Sigmoid colon (tissue), 6 donors: ENCODE measurements at regions not wholly inside any gene's neighbourhood (a gene's known extent, or its start where the extent isn't known, plus 50 kb on each side); places are given as distances from the start of the nearest gene placed in this dataset.

ENCODE experiments used
- DNase-seq: peaks from one replicate; pipeline ENCODE4 v3.0.0-alpha.2; 2019
- H3K27ac ChIP-seq, 4 donors: fragments of 200-600 bp; sonication (generic); one replicate each; pipeline ENCODE4 v1.5.1; 2016 to 2019; ENCODE audit warnings: mild to moderate bottlenecking in 1 of 4
- H3K27me3 ChIP-seq, 3 donors: fragments of 200-600 bp; sonication (generic); one replicate each; pipeline ENCODE4 v1.5.1; 2019; ENCODE audit warnings: mild to moderate bottlenecking in 1 of 3
- H3K36me3 ChIP-seq, 4 donors: fragments of 200-600 bp; sonication (generic); one replicate each; pipeline ENCODE4 v1.5.1; 2016 to 2019
- H3K4me1 ChIP-seq, 4 donors: fragments of 200-600 bp; sonication (generic); one replicate each; pipeline ENCODE4 v1.5.1; 2017 to 2019
- H3K4me3 ChIP-seq, 4 donors: fragments of 200-600 bp; sonication (generic); one replicate each; pipeline ENCODE4 v1.5.1; 2017 to 2019; ENCODE audit warnings: mild to moderate bottlenecking in 2 of 4, moderate library complexity in 1 of 4
- H3K9me3 ChIP-seq, 4 donors: fragments of 200-600 bp in 3 of 4; sonication (generic) in 3 of 4; one replicate each; pipeline versions ENCODE4 v1.5.1 to v1.6.1; 2013 to 2019
- EP300 ChIP-seq, 4 donors: sonication (generic); formaldehyde crosslinking; IDR thresholded peaks; one replicate each; pipeline ENCODE4 v1.6.1; 2017; ENCODE audit warnings: antibody characterized with exemption in 4 of 4
- POLR2A ChIP-seq, 2 donors: fragments of 450-650 bp; IDR thresholded peaks; one replicate each; pipeline ENCODE4 v1.6.1; 2016; ENCODE audit warnings: antibody characterized with exemption in 2 of 2, mild to moderate bottlenecking in 2 of 2, moderate library complexity in 2 of 2
- POLR2AphosphoS5 ChIP-seq, 4 donors: sonication (generic); formaldehyde crosslinking; IDR thresholded peaks; one replicate each; pipeline ENCODE4 v1.6.1; 2017; ENCODE audit warnings: antibody characterized with exemption in 4 of 4
- WGBS, 2 donors: extraction: QIAGEN DNeasy Blood & Tissue Kit; methylation state at CpG; one replicate each; pipeline ENCODE4 v1.1.7; 2013; 5-methylcytosine and 5-hydroxymethylcytosine counted together
- intact Hi-C: fragments of 100-400 bp; cut with DNase I; formaldehyde crosslinking; loops from one replicate; pipeline ENCODE4 v1.15.1; 2023
- TF ChIP-seq, protein P1 (sequence below), 4 experiments: fragments of 450-650 bp in 3 of 4; fragments of 200-600 bp in 1 of 4; IDR thresholded peaks; one replicate each; pipeline ENCODE4 v1.5.1; 2016 to 2019; ENCODE audit warnings: antibody characterized with exemption in 4 of 4, mild to moderate bottlenecking in 3 of 4, moderate library complexity in 2 of 4
- donor health status: healthy with polysubstance abuse.
- donor health status: healthy.

DNA sequence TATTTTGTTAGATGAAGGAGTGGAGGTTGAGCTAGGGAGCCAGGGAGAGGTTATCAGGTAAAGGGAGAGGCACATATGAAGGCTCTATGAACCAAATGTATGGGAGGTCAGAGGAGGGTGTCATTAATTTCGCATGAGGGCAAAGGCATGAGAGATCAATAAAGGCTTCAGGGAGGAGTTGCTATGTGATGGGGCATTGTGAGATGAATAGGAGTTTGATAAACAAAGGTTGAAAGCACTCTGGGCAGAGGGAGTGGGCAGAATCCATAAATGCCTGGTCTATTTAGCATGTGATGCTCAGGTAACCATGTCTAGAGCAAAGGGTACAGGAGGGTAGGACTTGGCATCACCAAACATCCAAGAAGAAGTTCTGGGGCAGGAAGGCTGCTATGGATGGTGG is 273.4 kb downstream of the HAUS1 start:
- DNase-seq = no peak

DNA sequence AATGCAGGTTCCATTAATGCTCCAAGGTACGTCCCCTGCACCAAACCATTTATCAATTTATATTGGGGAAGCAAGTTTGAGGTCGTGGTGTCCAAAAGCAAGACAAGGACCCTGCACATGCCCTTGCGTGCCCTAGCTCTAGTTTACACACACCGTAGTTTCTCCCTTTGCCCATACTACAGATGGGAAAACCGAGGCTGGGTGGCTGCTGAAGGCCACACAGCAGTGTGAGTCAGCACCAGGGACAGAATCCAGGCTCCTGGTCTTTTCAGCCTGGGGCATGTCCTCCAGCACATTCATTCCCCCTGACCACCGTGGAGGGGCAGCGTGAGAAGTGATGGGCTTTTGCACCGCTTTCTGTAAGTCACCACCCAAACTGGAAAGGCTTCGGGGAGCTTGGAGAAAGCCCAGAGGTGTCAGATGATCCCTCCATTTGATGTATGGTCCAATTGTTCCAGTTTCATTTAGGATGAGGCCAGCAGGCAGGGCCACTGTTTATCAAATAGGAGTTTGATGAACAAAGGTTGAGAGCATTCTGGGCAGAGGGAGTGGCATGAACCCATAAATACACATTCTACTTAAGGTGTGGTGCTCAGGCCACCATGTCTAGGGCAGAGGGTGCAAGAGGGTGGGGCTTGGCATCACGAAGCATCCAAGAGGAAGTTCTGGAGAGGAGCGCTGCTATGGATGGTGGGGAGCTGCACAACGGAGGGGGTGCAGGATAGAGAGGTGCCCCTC is 274.1 kb downstream of the HAUS1 start:
- Histone ChIP-seq H3K27ac (no peak overlapping the region), H3K4me1 (no peaks in the 10 kb centered on the region), H3K4me3 (no peak overlapping the region), H3K9me3 (no peaks in the 10 kb centered on the region), H3K36me3 (no peaks in the 10 kb centered on the region), H3K27me3 (no peaks in the 10 kb centered on the region)
- TF ChIP-seq POLR2A (IDR thresholded peaks at IDR 0.05) (no peak), POLR2AphosphoS5 (IDR thresholded peaks at IDR 0.05) (no peak), EP300 (IDR thresholded peaks at IDR 0.05) (no peak)
- TF ChIP-seq, protein P1, sequence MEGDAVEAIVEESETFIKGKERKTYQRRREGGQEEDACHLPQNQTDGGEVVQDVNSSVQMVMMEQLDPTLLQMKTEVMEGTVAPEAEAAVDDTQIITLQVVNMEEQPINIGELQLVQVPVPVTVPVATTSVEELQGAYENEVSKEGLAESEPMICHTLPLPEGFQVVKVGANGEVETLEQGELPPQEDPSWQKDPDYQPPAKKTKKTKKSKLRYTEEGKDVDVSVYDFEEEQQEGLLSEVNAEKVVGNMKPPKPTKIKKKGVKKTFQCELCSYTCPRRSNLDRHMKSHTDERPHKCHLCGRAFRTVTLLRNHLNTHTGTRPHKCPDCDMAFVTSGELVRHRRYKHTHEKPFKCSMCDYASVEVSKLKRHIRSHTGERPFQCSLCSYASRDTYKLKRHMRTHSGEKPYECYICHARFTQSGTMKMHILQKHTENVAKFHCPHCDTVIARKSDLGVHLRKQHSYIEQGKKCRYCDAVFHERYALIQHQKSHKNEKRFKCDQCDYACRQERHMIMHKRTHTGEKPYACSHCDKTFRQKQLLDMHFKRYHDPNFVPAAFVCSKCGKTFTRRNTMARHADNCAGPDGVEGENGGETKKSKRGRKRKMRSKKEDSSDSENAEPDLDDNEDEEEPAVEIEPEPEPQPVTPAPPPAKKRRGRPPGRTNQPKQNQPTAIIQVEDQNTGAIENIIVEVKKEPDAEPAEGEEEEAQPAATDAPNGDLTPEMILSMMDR (IDR thresholded peaks at IDR 0.05) = no peak
- WGBS, 2 donors = 67 to 78% methylated on average over 12 of the region's 12 CpGs
- no peak for DNase-seq
- intact Hi-C loops = no loop called here

More for the DNA sequence above, 273.4 kb downstream of the HAUS1 start:
- no peaks in the 10 kb centered on the region for H3K27me3 ChIP-seq
- H3K9me3 ChIP-seq = no peaks in the 10 kb centered on the region
- no peaks in the 10 kb centered on the region for H3K36me3 ChIP-seq
- intact Hi-C loops = no loop called here
- TF ChIP-seq, protein P1 (IDR thresholded peaks at IDR 0.05) = no peak
- TF ChIP-seq POLR2AphosphoS5 (IDR thresholded peaks at IDR 0.05) = no peak
- no peak for TF ChIP-seq EP300 (IDR thresholded peaks at IDR 0.05)
- TF ChIP-seq POLR2A (IDR thresholded peaks at IDR 0.05) = no peak
- H3K27ac ChIP-seq = no peak overlapping the region
- H3K4me1 ChIP-seq = no peaks in the 10 kb centered on the region
- 88 to 95% methylated on average over 1 of the region's 1 CpG for WGBS, 2 donors
- H3K4me3 ChIP-seq = no peak overlapping the region

DNA sequence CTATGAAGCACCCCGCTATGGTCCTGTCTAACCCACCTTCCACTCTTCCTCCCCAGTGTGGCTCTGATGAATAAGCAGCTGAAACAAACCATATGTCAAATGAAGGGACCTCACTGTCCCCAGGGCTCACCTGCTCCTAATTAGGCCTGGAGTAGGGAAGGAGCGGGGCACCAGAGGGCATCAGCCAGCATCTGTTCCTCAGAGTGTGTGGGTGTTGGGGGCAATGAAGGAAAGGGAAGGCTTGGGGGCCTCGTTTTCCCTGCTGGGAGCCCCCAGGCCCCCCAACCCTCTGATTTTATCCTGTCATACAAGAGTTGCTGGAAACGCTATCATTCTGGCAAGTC is 274.7 kb downstream of the HAUS1 start:
- Histone ChIP-seq H3K27ac (no peak overlapping the region), H3K4me1 (no peaks in the 10 kb centered on the region), H3K9me3 (no peaks in the 10 kb centered on the region), H3K4me3 (no peak overlapping the region), H3K36me3 (no peaks in the 10 kb centered on the region), H3K27me3 (no peaks in the 10 kb centered on the region)
- 72 to 91% methylated on average over 4 of the region's 4 CpGs for WGBS, 2 donors
- DNase-seq = no peak
- intact Hi-C loops = no loop called here
- TF ChIP-seq EP300 (IDR thresholded peaks at IDR 0.05) (no peak), POLR2A (IDR thresholded peaks at IDR 0.05) (no peak), POLR2AphosphoS5 (IDR thresholded peaks at IDR 0.05) (no peak)
- TF ChIP-seq, protein P1 (IDR thresholded peaks at IDR 0.05) = no peak

DNA sequence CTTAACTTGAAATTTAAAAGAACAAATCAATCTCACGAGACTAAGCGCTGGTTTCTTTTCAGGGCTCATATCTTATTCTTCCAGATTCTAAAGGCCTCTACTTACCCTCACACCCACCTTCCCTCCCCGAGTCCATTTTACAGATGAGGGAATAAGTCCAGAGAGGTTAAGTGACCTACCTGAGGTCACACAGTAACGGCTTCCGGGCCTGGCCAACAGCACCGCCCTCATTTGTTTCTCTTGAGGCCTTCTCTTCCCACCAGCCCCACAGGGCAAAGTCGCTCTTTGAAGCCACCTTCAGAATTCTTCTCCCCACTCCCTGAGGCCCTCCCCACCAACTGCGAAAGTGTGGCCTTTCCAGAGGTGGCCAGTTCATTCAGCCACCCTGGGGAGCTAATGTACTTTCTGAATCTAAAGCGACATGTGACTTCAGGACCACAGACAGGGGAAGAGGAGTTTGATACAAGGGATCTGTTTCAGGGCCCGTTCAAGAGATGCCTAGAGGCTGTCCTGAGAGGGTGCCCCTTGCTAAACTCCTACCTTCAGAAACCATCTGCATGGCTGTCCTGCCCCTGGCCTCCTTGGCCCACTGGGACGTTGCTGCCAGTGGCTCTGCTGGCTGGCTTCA is 275.3 kb downstream of the HAUS1 start:
- intact Hi-C loops = no loop called here

More for the DNA sequence above, 275.3 kb downstream of the HAUS1 start:
- no peaks in the 10 kb centered on the region for H3K4me1 ChIP-seq
- H3K36me3 ChIP-seq = no peaks in the 10 kb centered on the region
- DNase-seq = no peak
- no peaks in the 10 kb centered on the region for H3K9me3 ChIP-seq
- no peak for TF ChIP-seq EP300 (IDR thresholded peaks at IDR 0.05)
- TF ChIP-seq, protein P1 (IDR thresholded peaks at IDR 0.05) = no peak
- no peak for TF ChIP-seq POLR2AphosphoS5 (IDR thresholded peaks at IDR 0.05)
- no peak for TF ChIP-seq POLR2A (IDR thresholded peaks at IDR 0.05)
- no peak overlapping the region for H3K27ac ChIP-seq
- H3K27me3 ChIP-seq = no peaks in the 10 kb centered on the region
- H3K4me3 ChIP-seq = no peak overlapping the region
- WGBS, 2 donors = 80 to 84% methylated on average over 11 of the region's 11 CpGs
